Caki2 (cell line): ENCODE measurements at regions not wholly inside any gene's neighbourhood (a gene's known extent, or its start where the extent isn't known, plus 50 kb on each side); places are given as distances from the start of the nearest gene placed in this dataset.
"Not testable (repeated sequence)": the region's sequence is repeated elsewhere in the genome, so short reads cannot be mapped to it uniquely, and the experiment has no call there.

ENCODE experiments used
- DNase-seq: peaks from one replicate; pipeline ENCODE4 v3.0.0-alpha.2; 2015; ENCODE audit warnings: low read depth
- in situ Hi-C: cut with HindIII; loops from 2 replicates; pipeline ENCODE4 v1.10.0; 2016; ENCODE audit warnings: low sequenced_read_pairs, low pct_unique_long_range_greater_than_20kb, mixed read lengths

DNA sequence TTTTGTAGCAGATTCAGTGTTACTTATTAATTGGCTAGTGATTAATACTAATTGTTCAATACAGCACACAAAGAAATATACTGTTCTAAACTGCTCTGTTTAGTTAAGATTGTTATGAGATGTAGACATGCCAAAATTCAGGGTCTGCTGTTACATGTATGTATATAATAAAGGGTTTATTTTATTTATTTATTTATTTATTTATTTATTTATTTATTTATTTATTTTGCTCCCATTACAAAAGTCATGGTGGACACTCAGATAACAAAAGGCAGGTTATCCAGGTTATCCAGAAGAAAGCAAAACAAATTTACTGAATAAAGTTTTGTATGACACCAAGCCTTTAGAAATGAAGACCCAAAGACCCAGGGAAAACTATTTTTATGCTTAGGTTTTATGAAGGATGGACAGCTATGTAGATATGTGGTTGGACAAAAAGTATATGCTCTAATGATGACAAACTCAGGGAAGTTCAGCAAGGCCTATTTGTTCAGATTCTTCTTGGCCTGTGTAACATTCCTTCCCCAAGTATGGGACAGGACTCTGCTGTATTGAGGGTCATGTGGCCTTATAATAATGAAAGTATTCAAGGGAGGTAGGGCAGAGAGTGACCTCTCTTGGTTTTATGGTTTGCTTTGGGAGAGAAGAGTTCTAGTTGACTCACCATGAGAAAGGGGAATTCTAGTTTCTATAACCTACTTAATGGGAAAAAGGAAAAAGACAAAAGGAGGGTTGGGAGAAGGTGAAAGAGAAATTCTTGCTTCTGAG, 1056.8 kb downstream of the ROBO2 start:
- DNase-seq: peak; percentile 38
- in situ Hi-C loops: no loop called here

DNA sequence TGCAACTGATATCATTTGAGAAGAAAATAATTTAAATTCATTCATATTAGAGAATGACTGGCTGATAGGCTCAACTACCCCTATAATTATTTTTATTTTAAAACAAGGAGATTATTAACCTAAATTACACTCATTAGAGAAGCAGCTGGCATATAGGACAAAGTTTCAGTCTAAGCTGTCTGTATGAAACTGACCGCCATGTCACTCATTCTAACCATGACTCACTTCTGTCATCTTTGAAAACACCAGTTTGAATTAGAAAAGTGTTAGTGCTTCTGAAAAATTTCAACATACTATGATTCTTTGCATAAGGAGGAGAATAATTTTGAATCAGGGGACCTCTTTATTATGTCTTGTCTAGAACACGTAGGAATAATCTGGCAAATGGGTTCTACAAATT, 1058.5 kb downstream of the ROBO2 start:
- in situ Hi-C loops: no loop called here
- no peak for DNase-seq

- in situ Hi-C loops: no loop called here
- peak; percentile 27 for DNase-seq
Measured at GRCh38 chr3:78101384-78101783, 1061.5 kb downstream of the ROBO2 start.

GRCh38 chr3:78108269-78108961, 1068.5 kb downstream of the ROBO2 start:
- in situ Hi-C loops, DNase-seq: not testable (repeated sequence)

GRCh38 chr3:78112291-78113010, 1072.6 kb downstream of the ROBO2 start:
- no peak for DNase-seq
- in situ Hi-C loops: no loop called here

DNA sequence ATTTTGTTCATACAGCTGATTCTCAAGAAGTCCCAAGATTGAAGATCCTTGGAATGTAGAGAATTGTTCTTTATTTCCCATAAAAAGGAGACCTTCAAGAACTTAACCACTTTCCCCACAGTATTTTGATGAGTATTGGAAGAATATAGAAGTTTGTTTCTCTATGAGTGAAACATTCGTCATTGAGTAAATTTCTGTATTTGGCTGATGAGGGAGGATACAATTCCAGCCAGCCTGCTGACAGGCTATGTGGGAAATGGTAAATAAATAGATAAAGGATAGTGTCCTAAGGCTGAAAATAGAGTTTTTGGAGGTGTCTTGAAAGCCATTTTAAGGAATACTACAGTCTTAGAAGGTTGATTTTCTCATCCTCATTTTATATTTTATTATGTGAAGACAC, 1076.1 kb downstream of the ROBO2 start:
- DNase-seq: no peak
- in situ Hi-C loops: no loop called here

GRCh38 chr3:78116874-78117273, 1077.0 kb downstream of the ROBO2 start:
- DNase-seq: no peak
- in situ Hi-C loops: no loop called here

DNA sequence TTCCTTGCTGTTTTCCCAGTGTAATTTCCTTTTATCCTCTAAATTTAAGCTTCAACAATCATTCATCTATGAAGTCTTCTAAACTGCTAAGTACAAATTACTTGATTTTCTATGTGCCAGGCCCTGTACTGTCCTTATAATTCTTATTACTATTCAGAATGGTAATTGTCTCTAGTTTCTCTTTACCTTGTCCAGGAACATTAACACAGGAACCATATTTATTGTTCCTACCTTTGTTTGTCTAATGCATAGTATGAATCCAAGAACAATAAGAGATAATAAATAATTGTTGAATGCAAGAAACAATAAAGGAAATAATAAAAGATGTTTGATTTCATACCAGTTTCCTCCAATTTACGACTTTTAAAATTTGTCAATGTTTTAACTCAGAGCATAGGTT, 1083.2 kb downstream of the ROBO2 start:
- DNase-seq: no peak
- in situ Hi-C loops: no loop called here

- DNase-seq: no peak
- in situ Hi-C loops: no loop called here
Measured at GRCh38 chr3:78129707-78130106, 1089.8 kb downstream of the ROBO2 start.

DNA sequence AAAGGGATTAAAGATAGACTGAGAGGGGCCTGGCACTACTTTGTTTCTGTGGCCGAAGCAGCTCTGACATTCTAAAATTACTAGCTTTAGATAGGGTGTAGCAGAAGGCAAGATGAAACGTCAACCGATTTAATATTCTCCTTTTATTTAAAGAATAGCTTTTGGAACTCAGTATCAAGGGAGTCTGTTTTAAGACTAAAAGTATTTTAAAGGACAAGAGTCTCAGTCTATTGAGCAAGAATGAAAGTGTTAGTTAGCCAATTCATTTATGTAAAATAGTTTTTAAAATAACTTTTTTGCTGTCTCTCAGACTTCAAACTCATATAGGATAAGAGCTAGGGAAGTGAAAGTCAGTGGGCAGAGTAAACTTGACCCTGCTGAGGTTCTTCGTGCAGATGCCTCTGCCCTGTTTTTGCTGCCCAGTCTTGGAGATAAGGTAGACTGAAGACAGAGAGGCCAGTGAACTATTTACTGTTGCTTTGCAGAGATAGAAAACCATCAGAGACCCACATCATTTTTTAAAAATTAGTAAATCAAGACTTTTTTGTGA, 1090.9 kb downstream of the ROBO2 start:
- in situ Hi-C loops: no loop called here
- no peak for DNase-seq

DNA sequence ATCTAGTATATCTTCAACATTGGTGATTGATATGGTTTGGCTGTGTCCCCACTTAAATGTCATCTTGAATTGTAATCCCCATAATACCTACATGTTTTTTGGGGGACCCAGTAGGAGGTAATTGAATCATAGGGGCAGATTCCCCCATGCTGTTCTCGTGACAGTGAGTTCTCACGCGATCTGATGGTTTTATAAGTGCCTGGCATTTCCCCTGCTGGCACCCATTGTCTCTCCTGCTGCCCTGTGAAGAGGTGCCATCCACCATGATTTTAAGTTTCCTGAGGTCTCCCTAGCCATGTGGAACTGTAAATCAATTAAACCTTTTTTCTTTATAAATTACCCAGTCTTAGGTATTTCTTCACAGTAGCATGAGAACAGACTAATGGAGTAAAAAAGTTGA, 1094.6 kb downstream of the ROBO2 start:
- DNase-seq: no peak
- in situ Hi-C loops: no loop called here

GRCh38 chr3:78139166-78139565, 1099.3 kb downstream of the ROBO2 start:
- in situ Hi-C loops: no loop called here
- peak; percentile 30 for DNase-seq

DNA sequence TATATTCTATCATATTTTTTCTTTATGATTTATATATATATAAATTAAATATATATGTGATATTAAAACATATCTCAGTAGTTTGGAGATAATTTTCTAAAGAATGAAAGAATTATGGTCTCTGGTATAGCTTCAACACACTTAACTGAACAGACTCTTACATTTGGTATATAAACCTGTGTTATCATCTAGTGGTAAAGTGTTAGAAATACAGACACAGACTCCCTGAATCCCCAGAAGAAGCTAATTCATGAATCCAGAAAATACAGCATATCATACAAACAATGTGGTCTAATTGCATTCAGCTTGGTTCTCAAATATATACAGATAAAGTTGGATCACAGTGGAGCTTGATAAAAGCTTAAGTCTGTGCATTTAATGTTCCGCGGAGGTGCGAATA, 1100.4 kb downstream of the ROBO2 start:
- in situ Hi-C loops: no loop called here
- DNase-seq: no peak

- no peak for DNase-seq
- in situ Hi-C loops: no loop called here
Measured at GRCh38 chr3:78140866-78141265, 1101.0 kb downstream of the ROBO2 start.

DNA sequence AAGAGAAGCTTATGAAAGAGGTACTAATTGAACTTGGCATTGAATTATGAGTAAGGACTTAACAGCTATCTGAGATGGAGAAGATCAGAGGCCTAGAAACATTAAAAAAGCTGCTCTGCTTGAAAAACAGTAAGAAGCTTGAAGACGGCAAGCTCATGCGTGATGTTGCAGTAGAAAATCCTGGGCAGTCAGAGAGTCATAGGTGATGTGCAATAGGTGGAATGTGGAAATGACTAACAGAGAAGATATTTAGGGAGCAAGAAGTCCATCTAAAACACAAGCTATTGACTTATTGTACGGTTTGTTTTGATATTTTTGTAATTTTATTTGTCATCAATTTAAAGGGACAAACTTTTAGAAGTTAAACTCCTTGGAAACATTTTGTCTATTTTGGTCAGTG, 1101.4 kb downstream of the ROBO2 start:
- no peak for DNase-seq
- in situ Hi-C loops: no loop called here

- in situ Hi-C loops: no loop called here
- no peak for DNase-seq
Measured at GRCh38 chr3:78143000-78143399, 1103.1 kb downstream of the ROBO2 start.

GRCh38 chr3:78148986-78149717, 1109.3 kb downstream of the ROBO2 start:
- in situ Hi-C loops: no loop called here
- DNase-seq: no peak

- in situ Hi-C loops: no loop called here
- no peak for DNase-seq
Measured at GRCh38 chr3:78153973-78154372, 1114.1 kb downstream of the ROBO2 start.
